ENCODE measurements at regions not wholly inside any gene's neighbourhood (a gene's known extent, or its start where the extent isn't known, plus 50 kb on each side); places are given as distances from the start of the nearest gene placed in this dataset.

- TF ChIP-seq, protein P1, sequence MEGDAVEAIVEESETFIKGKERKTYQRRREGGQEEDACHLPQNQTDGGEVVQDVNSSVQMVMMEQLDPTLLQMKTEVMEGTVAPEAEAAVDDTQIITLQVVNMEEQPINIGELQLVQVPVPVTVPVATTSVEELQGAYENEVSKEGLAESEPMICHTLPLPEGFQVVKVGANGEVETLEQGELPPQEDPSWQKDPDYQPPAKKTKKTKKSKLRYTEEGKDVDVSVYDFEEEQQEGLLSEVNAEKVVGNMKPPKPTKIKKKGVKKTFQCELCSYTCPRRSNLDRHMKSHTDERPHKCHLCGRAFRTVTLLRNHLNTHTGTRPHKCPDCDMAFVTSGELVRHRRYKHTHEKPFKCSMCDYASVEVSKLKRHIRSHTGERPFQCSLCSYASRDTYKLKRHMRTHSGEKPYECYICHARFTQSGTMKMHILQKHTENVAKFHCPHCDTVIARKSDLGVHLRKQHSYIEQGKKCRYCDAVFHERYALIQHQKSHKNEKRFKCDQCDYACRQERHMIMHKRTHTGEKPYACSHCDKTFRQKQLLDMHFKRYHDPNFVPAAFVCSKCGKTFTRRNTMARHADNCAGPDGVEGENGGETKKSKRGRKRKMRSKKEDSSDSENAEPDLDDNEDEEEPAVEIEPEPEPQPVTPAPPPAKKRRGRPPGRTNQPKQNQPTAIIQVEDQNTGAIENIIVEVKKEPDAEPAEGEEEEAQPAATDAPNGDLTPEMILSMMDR (IDR thresholded peaks at IDR 0.05; ENCODE audit: poor library complexity) = no peak
- TF ChIP-seq EZH2 (IDR thresholded peaks at IDR 0.05; ENCODE audit: borderline replicate concordance) = no peak
- TF ChIP-seq EZH2phosphoT487 (IDR thresholded peaks at IDR 0.05; ENCODE audit: low read depth, severe bottlenecking, unreplicated experiment) = no peak
These were observed 128.8 kb downstream of the GATA3 start for GRCh38 chr10:8183241-8183704.
